ENCODE measurements at regions not wholly inside any gene's neighbourhood (a gene's known extent, or its start where the extent isn't known, plus 50 kb on each side); places are given as distances from the start of the nearest gene placed in this dataset.

DNA sequence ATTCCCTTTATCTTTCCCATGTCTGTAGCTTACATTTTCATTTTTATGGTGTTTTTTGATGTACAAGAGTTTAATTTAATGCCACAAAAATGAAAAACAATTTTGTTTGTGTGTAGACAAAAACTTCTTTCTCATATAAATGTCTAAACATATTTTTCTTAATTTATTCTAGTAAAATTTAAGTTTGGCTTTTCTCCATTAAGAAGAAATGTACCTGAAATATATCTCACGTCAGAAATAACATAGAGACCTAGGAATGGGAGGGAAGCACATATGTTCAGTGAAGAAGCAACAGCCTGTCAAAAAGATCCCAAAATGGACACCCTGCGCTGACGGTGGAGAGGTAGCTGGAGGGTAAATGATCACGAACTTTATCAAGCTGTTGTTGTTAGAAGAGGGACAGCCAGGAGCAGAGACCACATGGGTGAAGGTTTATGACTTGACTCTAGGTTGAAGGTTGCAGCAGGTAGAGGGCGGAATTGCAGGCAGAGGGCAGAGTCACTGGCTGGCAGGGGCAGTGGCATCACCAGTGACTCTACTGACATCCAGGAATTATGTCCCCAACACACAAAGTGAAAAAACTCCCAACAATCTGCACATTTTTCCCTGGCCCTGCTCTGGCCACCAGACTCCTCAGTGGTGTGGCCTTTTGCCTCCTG, 225.9 kb upstream of the PRSS58 start:
- TF ChIP-seq, protein P1, sequence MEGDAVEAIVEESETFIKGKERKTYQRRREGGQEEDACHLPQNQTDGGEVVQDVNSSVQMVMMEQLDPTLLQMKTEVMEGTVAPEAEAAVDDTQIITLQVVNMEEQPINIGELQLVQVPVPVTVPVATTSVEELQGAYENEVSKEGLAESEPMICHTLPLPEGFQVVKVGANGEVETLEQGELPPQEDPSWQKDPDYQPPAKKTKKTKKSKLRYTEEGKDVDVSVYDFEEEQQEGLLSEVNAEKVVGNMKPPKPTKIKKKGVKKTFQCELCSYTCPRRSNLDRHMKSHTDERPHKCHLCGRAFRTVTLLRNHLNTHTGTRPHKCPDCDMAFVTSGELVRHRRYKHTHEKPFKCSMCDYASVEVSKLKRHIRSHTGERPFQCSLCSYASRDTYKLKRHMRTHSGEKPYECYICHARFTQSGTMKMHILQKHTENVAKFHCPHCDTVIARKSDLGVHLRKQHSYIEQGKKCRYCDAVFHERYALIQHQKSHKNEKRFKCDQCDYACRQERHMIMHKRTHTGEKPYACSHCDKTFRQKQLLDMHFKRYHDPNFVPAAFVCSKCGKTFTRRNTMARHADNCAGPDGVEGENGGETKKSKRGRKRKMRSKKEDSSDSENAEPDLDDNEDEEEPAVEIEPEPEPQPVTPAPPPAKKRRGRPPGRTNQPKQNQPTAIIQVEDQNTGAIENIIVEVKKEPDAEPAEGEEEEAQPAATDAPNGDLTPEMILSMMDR (IDR thresholded peaks at IDR 0.05): no peak
- no peak for TF ChIP-seq POLR2A (IDR thresholded peaks at IDR 0.05)
